ENCODE measurements at regions not wholly inside any gene's neighbourhood (a gene's known extent, or its start where the extent isn't known, plus 50 kb on each side); places are given as distances from the start of the nearest gene placed in this dataset.

DNA sequence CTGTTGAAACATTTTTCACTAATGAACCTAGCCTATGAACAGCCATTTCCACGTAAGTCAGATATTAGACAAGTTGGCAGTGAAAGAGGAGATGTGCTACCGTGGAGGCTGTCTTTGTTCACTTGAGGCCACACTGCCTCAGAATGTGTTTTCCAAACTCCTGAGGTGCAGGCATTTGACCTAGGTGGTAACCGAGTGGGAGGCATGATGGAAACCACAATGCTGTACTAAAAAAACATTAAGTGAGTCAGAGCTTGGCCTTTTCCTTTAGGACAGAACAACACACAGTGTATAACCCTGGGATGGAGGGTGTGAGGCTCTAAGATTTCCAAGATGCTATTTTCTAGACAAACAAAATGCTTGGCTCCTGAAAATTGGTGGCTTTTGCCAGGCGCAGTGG is 406.3 kb downstream of the SOX2 start:
- Histone ChIP-seq H3K9me3 (ENCODE audit: low read depth, low read length) (no peaks in the 10 kb centered on the region), H2AFZ (ENCODE audit: low read length) (no peak overlapping the region), H3K36me3 (ENCODE audit: insufficient read depth, low read length) (no peaks in the 10 kb centered on the region), H3K79me2 (ENCODE audit: insufficient read depth, low read length) (no peaks in the 10 kb centered on the region), H3K4me1 (ENCODE audit: insufficient read depth, low read length) (no peaks in the 10 kb centered on the region), H3K27ac (ENCODE audit: low read depth, low read length) (no peak overlapping the region), H3K27me3 (ENCODE audit: insufficient read depth, low read length) (no peaks in the 10 kb centered on the region), H3K4me3 (ENCODE audit: insufficient read depth, low read length) (no peak overlapping the region), H4K20me1 (ENCODE audit: insufficient read depth, low read length) (no peaks in the 10 kb centered on the region), H3K4me2 (ENCODE audit: insufficient read depth, low read length) (no peak overlapping the region)
- TF ChIP-seq, protein P1, sequence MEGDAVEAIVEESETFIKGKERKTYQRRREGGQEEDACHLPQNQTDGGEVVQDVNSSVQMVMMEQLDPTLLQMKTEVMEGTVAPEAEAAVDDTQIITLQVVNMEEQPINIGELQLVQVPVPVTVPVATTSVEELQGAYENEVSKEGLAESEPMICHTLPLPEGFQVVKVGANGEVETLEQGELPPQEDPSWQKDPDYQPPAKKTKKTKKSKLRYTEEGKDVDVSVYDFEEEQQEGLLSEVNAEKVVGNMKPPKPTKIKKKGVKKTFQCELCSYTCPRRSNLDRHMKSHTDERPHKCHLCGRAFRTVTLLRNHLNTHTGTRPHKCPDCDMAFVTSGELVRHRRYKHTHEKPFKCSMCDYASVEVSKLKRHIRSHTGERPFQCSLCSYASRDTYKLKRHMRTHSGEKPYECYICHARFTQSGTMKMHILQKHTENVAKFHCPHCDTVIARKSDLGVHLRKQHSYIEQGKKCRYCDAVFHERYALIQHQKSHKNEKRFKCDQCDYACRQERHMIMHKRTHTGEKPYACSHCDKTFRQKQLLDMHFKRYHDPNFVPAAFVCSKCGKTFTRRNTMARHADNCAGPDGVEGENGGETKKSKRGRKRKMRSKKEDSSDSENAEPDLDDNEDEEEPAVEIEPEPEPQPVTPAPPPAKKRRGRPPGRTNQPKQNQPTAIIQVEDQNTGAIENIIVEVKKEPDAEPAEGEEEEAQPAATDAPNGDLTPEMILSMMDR (IDR thresholded peaks at IDR 0.05; ENCODE audit: extremely low read depth, low read depth, low read length), result no peak
- DNase-seq (ENCODE audit: insufficient read length, low spot score, missing footprints), result no peak

DNA sequence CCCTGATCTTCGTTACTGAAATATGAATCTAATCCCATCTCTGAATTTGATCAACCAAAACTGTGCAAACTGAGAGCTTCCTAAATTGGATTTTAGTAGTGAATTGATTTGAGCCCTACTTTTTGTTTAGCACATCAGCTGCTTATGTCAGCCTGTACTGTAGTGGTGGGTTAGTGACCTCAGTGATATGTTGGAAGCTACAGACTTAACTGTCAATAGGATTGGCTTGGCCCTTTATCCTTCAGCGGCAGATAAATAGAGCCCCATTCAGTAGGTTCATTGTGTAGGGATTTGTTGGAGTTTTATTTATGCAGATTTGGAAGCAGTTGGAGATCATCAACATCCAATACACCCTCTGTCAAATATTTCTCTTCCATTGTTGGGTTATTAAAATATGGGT is 409.7 kb downstream of the SOX2 start:
- Histone ChIP-seq H3K4me3 (ENCODE audit: insufficient read depth, low read length) (no peak overlapping the region), H3K36me3 (ENCODE audit: insufficient read depth, low read length) (no peaks in the 10 kb centered on the region), H3K4me2 (ENCODE audit: insufficient read depth, low read length) (no peak overlapping the region), H3K79me2 (ENCODE audit: insufficient read depth, low read length) (no peaks in the 10 kb centered on the region), H3K27me3 (ENCODE audit: insufficient read depth, low read length) (no peaks in the 10 kb centered on the region), H4K20me1 (ENCODE audit: insufficient read depth, low read length) (no peaks in the 10 kb centered on the region), H3K27ac (ENCODE audit: low read depth, low read length) (no peak overlapping the region), H2AFZ (ENCODE audit: low read length) (no peak overlapping the region), H3K9me3 (ENCODE audit: low read depth, low read length) (no peaks in the 10 kb centered on the region), H3K4me1 (ENCODE audit: insufficient read depth, low read length) (no peaks in the 10 kb centered on the region)
- TF ChIP-seq, protein P1 (IDR thresholded peaks at IDR 0.05; ENCODE audit: extremely low read depth, low read depth, low read length), result no peak
- no peak for DNase-seq (ENCODE audit: insufficient read length, low spot score, missing footprints)

DNA sequence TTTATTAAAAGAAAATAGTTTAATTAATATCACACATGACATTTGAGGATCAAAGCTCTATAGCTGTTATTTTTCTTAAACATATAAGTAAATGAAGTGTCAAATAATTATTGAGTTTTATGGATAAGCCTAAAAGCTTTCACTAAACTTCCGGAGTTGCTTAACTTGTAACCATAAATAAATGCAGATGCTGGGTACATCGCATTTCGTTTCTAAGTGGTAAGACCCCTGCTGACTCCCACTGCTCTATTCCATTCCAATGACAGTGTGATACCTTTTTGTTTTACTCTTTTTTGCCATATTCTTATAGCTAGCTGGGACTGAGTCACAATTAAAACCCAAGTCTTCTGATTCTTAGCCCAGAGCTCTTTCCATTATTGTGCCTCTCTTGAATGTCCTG is 411.1 kb downstream of the SOX2 start:
- no peaks in the 10 kb centered on the region for H3K27me3 ChIP-seq (ENCODE audit: insufficient read depth, low read length)
- no peak overlapping the region for H3K27ac ChIP-seq (ENCODE audit: low read depth, low read length)
- no peak overlapping the region for H3K4me2 ChIP-seq (ENCODE audit: insufficient read depth, low read length)
- no peaks in the 10 kb centered on the region for H3K36me3 ChIP-seq (ENCODE audit: insufficient read depth, low read length)
- no peak for DNase-seq (ENCODE audit: insufficient read length, low spot score, missing footprints)
- no peak overlapping the region for H3K4me3 ChIP-seq (ENCODE audit: insufficient read depth, low read length)
- no peaks in the 10 kb centered on the region for H4K20me1 ChIP-seq (ENCODE audit: insufficient read depth, low read length)
- H3K4me1 ChIP-seq (ENCODE audit: insufficient read depth, low read length), result no peaks in the 10 kb centered on the region
- H3K79me2 ChIP-seq (ENCODE audit: insufficient read depth, low read length), result no peaks in the 10 kb centered on the region
- H3K9me3 ChIP-seq (ENCODE audit: low read depth, low read length), result peaks cover 2% of the 10 kb centered on the region
- TF ChIP-seq, protein P1 (IDR thresholded peaks at IDR 0.05; ENCODE audit: extremely low read depth, low read depth, low read length), result no peak
- no peak overlapping the region for H2AFZ ChIP-seq (ENCODE audit: low read length)

DNA sequence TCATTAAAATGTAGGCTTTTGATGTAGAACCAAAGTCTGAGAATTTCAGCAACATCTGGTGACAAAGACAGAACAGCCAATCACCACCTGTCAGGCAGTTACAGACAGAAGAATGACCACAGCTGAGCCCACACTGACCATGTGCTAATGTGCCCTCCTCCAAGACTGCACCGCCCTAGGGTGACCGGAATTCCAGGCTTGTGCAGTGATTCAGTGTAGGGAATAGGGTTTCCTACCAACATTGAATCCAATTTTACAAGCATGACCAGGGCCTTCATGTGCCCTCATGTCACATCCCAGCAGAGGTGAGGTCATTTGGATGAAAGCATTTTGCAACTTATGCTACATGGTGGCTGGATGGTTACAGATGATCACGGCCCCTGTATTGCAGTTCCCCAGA is 412.5 kb downstream of the SOX2 start:
- DNase-seq (ENCODE audit: insufficient read length, low spot score, missing footprints), result no peak
- H3K4me1 ChIP-seq (ENCODE audit: insufficient read depth, low read length), result no peaks in the 10 kb centered on the region
- TF ChIP-seq, protein P1 (IDR thresholded peaks at IDR 0.05; ENCODE audit: extremely low read depth, low read depth, low read length), result no peak
- H4K20me1 ChIP-seq (ENCODE audit: insufficient read depth, low read length), result no peaks in the 10 kb centered on the region
- no peaks in the 10 kb centered on the region for H3K36me3 ChIP-seq (ENCODE audit: insufficient read depth, low read length)
- H3K4me2 ChIP-seq (ENCODE audit: insufficient read depth, low read length), result no peak overlapping the region
- H3K27ac ChIP-seq (ENCODE audit: low read depth, low read length), result no peak overlapping the region
- no peaks in the 10 kb centered on the region for H3K79me2 ChIP-seq (ENCODE audit: insufficient read depth, low read length)
- H3K27me3 ChIP-seq (ENCODE audit: insufficient read depth, low read length), result no peaks in the 10 kb centered on the region
- H3K9me3 ChIP-seq (ENCODE audit: low read depth, low read length), result peaks cover 2% of the 10 kb centered on the region
- no peak overlapping the region for H3K4me3 ChIP-seq (ENCODE audit: insufficient read depth, low read length)
- H2AFZ ChIP-seq (ENCODE audit: low read length), result no peak overlapping the region
